ENCODE measurements at regions not wholly inside any gene's neighbourhood (a gene's known extent, or its start where the extent isn't known, plus 50 kb on each side); places are given as distances from the start of the nearest gene placed in this dataset.
"Not testable (repeated sequence)": the region's sequence is repeated elsewhere in the genome, so short reads cannot be mapped to it uniquely, and the experiment has no call there.

DNA sequence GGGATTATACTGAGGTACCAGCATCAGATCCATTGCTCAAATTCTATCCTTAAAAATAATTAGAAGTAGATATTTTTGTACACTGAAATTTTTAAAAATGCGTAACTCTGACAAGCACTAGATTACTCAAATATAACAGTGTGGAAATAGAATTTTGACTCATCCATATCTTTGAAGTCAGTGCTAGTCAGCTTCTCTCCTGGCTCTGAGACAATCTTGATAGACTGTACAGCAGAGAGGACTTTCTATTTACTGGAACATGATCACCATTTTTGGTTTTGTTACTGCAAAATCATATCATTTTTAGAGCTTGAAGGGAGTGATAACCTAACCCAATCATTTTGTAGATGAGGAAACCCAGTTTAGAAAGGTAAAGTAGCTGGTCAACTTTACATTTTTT is 195.0 kb downstream of the MTERF1 start:
- no peak for DNase-seq (ENCODE audit: low spot score)

DNA sequence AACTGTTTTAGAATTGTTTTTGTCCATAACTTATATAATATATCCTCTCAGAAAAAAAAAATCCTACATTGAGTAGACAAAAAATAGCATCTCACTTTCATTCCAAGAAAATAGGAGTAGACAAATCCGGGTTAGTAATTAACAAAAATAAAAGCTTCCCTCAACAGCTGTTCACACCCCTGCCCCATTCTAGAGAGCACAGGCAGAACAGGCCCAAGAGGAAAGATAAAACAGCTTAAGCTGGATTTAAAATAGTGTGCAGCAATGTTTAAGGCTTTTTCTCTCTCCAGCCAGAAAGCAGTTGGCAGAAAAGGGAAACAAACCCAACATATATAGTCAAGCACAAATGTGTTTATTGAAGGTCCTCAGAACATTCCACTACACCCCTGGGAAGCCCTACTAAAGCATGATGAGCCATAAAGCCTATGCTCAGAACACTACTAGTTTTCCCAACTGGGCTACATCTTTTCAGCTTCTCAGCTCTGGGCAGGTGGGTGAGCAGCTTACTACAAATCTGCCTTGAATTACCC is 189.9 kb downstream of the MTERF1 start:
- no peak for DNase-seq (ENCODE audit: low spot score)

DNA sequence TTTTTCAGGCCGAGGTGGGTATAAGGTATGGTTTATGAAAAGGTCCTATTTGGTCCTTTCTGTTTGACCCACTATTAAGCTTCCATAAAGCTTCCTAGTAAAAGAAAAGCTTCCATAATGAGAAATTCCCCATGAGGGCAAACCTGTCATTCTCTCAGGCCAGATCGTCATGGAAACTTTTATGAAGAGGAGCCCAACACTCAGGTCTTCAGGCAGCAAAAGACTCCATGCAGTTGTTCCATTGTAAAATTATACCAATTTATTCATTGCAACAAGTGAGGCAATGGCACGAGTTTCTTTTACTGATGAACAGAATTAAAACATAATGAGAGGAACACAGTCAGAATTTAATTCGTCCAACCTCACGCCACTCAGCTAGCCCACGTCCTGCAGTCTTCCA is 188.6 kb downstream of the MTERF1 start:
- no peak for DNase-seq (ENCODE audit: low spot score)

DNA sequence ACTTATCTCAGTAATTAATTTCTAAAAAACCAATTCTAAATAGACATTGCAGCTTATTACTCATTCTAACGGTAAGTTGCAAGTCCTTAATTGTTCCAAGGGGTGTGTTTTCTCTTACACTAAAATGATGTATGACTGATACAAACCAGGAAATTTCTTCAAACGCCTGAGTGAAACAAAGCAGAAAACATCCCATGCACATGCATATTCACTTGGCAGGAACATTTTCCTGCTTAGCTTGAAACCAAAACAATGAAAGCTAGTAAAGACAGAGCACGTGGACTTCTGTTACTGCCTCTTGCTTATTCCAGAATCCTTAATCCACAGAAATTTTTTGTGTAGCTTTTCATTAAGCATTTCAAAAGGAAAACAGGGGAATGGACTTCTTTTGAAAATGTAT is 187.7 kb downstream of the MTERF1 start:
- no peak for DNase-seq (ENCODE audit: low spot score)

DNA sequence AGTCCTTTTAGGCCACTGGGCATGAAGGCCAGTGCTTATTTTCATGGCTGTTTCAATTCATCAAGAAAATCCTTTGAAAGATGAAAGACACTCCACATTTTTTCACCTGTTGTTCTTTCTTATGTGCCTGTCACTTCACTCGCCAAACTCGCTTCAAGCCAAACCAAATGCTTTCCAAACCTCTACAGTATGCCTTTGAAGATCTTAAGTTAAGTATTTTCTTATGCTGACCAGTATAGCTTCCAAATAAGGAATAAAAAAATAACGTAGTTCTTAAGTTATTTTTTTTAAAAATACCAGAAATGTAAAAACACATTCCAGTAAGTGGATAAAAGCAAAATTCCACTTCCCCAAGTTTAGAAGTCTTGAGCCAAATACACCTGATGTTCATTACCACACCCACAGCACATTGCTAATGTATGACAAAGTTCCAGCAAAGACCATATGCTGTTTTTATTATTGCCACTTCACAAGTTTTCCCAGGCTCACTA is 186.1 kb downstream of the MTERF1 start:
- peak; percentile 23 for DNase-seq (ENCODE audit: low spot score)

DNA sequence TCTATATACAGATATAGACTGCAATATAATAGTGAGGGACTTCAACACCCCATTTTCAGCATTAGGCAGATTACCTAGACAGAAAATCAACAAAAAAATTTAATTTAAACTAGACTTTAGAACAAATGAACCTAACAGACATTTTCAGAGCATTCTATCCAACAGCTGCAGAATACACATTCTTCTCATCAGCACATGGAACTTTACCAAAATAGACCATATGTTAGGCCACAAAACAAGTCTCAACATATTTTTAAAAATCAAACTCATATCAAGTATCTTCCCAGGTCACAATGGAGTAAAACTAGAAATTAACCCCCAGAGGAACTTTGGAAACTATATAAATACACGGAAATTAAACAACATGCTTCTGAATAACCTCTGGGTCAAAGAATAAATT is 169.6 kb downstream of the MTERF1 start:
- DNase-seq (ENCODE audit: low spot score), result no peak

DNA sequence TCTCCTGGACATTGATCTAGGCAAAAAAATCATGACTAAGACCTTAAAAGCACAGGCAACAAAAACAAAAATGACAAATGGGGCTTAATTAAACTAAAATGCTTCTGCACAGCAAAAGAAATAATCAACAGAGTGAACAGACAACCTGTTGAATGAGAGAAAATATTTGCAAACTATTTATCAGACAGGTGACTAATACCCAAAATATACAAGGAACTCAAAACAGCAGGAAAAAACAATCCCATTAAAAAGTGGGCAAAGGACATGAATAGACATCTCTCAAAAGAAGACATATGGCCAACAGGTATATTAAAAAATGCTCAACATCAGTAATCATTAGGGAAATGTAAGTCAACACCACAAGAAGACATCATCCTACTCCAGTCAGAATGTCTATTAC is 166.8 kb downstream of the MTERF1 start:
- DNase-seq (ENCODE audit: low spot score), result no peak

DNA sequence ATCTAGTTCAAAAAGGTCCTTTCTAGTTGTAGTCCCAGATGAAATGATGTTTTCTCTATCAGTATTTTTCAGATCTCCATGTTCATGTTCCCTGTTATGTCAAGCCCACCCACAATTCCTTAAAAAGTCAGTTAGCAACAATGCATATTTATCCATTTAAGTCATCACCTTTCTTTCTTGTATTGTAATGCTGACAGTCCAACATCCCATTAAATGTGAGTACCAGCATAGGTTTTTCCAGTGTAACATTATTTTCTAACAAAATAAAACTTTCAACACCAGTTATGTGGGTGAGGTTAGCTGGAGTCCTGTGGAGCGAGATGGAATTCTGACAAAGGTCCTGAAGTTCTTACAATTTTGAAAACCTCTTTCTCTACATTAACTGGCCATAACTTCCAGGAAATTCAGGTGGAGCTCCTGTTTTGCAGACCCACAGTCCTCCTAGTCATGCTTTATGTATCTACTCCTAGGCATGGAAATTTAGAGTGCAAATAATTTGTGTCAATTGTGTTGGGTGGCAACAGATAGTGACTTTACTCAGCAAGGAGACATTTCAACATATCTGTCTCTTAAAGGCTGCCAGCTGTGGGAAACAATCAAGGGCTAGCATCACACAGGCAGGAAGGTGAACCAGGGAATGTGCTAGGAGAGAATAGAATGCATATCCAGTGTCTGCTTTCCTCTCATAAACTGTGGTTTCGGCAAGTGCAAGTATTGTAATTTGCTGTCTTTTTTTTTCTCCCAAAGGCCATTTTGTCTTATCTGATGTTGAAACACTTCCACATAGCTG is 162.6 kb downstream of the MTERF1 start:
- DNase-seq (ENCODE audit: low spot score), result no peak

DNA sequence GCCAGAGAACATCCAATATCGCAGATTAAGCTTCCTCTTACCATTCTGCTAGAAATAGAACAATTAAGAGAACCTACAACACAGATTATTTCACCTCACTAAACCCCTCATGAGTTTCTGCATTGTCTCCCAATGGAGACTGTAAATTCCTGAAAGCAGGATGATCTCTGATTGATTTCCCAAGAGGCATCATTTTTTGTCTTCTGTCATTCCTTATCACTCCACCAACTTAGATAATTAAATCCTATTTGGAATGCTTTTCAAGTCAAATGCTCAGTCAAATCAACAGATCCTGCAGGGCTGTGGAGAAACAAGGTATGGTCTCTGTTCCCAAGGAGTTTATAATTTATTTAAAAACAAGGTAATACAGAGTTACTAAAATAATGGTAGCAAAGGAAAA is 161.5 kb downstream of the MTERF1 start:
- DNase-seq (ENCODE audit: low spot score), result no peak

DNA sequence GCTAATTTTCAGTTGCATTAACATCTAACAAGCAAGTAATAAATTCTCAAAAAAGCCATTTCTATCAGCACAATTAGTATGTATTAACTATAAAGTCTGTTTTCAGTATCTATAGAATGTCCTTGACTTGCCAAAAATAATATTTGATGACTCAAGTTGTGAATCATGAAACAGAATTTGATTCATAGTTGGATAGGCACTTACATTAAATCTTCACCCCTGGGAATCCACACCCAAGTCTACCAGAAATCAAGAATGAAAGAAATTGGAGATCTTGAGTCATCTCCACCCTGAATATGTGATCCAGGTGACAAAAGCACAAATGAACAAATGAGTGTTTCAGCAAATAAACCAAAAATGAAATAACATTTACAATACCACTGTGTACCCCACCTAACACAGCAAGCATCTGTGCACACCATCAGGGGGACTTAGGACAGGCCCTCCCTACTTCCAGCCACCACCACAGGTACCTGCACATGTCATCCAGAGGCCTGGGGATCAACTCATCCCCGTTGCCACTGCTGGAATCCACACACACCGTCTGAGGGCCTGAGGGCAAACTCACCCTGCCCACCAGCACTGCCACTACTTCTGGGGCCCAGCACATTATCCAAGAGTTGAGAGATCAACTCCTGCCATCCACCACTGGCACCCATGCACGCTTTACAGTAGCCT is 160.1 kb downstream of the MTERF1 start:
- DNase-seq (ENCODE audit: low spot score), result peak; percentile 1

DNA sequence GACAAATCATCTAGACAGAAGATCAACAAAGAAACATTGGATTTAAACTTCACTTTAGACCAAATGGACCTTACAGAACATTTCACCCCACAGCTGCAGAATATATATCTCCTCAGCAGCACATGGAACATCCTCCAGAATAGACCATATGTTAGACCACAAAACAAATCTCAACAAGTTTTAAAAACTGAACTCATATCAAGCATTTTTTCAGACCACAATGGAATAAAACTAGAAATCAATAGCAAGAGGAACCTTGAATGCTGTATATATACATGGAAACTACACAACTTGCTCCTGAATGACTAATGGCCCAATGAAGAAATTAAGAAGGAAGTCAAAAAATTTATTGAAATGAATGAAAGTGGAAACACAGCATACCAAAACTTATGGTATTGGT is 157.7 kb downstream of the MTERF1 start:
- DNase-seq (ENCODE audit: low spot score), result no peak

DNA sequence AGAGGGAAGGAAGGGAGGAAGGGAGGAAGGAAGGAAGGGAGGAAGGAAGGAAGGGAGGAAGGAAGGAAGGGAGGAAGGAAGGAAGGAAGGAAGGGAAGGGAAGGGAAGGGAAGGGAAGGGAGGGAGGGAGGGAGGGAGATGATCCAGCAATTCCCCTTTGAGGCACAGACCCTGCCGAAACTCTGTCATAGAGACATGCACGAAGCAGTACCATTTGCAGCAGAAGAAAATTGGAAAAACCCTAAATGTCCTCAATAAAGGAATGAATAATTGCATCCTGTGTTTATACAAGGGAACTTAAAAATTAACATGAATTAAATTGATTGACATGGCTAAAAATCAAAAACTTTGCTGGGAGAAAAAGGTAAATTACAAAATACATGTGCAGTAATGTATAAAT is 151.5 kb downstream of the MTERF1 start:
- not testable (repeated sequence) for DNase-seq (ENCODE audit: low spot score)

DNA sequence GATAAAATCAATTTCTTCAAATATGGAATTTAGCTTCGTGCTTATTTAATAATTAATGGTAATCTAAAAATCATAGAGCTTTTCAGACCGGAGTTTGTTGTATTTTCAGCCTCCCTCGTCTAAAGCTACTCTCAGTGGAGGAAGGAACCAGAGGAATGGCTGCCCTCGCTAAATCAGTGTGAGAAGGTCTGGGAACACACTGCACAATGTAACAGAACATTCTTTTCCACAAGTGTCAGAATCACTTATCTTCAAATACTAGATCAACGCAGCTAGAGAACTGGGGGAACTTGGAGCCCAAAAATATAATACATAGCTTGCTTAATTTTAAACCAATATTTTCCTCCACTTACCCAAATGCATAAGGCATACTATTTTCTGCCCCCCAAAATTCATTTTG is 148.5 kb downstream of the MTERF1 start:
- no peak for DNase-seq (ENCODE audit: low spot score)

DNA sequence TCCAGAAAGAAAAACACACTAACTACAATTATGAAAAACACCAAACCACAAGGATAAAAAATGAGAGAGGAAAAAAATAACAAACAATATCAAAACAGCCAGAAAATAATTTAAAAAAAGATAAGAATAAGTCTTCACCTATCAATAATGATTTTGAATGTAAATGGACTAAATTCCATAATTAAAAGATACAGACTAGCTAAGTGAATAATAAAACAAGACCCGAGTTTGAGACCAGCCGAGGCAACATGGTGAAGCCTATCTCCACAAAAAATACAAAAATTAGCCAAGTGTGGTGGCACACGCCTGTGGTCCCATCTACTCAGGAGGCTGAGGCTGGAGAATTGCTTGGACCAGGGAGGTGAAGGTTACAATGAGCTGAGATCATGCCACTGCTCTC is 131.1 kb downstream of the MTERF1 start:
- DNase-seq (ENCODE audit: low spot score), result no peak

DNA sequence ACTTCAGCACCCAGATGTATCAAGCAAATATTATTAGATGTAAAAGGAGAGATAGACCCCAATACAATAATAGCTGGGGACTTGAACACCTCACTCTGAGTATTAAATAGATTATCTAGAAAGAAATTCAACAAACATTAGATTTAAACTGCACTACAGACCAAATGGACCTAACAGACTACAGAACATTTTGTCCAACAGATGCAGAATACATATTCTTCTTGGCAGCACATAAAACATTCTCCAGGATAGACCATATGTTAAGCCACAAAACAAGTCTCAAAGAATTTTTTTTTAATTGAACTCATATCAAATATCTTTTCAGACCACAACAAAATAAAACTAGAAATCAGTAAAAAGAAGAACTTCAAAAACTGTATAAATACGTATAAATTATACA is 130.4 kb downstream of the MTERF1 start:
- no peak for DNase-seq (ENCODE audit: low spot score)

DNA sequence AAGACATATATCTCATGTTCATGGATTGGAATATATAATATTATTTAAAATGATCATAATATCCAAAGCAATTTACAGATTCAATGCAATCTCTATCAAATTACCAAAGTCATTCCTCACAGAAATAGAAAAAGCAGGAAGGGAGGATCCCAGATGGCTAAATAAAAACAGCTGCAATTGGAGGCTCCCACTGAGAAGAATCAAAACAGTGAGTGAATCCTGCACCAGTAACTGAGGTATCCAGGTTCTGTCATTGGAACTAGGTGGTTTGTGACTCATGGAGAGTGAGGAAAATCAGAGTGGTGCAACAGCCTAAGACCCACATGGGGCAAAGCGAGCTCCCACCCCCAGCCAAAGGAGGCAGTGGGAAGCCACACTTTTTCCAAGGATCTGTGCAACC is 128.4 kb downstream of the MTERF1 start:
- no peak for DNase-seq (ENCODE audit: low spot score)

DNA sequence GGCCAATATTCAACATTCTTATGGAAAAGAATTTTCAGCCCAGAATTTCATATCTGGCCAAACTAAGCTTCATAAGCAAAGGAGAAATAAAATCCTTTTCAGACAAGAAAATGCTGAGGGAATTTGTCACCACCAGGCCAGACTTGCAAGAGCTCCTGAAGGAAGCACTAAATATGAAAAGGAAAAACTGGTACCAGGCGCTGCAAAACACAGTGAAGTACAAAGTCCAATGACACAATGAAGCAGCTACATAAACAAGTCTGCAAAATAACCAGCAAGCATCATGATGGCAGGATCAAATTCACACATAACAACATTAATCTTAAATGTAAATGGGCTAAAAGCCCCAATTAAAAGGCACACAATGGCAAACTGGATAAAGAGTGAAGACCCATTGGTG is 126.2 kb downstream of the MTERF1 start:
- not testable (repeated sequence) for DNase-seq (ENCODE audit: low spot score)

DNA sequence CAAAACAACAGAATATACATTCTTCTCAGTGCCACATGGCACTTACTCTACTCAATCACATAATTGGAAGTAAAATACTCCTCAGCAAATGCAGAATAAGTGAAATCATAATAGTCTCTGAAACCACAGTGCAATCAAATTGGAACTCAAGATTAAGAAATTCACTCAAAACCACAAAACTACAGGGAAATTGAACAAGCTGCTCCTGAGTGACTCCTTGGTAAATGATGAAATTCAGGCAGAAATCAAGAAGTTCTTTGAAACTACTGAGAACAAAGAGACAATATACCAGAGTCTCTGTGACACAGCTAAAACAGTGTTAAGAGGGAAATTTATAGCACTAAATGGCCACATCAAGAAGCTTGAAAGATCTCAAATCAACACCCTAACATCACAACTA is 125.4 kb downstream of the MTERF1 start:
- not testable (repeated sequence) for DNase-seq (ENCODE audit: low spot score)

DNA sequence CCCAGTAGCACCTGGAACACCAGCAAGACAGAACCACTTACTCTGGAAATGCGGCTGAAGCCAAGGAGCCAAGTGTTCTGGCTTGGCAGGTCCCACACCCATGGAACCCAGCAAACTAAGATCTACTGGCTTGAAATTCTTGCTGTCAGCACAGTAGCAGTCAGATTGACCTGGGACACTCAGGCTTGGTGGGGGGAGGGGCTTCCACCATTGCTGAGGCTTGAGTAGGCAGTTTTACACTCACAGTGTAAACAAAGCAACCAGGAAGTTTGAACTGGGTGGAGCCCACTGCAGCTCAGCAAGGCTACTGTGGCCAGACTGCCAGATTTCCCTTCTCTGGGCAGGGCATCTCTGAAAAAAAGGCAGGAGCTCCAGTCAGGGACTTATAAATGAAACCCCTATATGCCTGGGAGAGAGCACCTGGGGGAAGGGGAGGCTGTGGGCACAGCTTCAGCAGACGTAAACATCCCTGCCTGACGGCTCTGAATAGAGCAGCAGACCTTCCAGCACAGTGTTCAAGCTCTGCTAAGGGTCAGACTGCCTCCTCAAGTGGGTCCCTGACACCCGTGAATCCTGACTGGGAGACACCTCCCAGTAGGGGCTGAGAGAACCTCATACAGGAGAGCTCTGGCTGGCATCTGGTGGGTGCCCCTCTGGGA is 121.2 kb downstream of the MTERF1 start:
- no peak for DNase-seq (ENCODE audit: low spot score)

DNA sequence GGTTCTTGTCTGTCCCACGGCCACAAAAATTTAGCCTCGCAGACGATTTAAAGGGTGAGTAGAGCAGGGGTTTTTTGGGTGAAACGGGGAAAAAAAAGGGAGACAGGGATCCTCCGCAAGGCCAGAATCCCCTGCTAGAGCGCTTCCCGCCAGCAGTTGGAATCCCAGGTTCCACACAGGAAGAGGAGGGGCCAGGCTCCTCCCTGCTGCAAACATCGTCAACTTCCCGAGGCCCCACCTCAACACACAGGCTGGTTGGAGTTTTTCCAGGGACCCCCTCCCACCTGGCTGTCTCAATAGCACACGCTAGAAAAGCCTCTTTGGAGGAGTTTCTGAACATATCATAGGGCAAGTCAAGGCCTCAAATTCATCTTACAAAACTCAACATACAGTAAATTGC is 112.7 kb downstream of the MTERF1 start:
- DNase-seq (ENCODE audit: low spot score), result no peak

DNA sequence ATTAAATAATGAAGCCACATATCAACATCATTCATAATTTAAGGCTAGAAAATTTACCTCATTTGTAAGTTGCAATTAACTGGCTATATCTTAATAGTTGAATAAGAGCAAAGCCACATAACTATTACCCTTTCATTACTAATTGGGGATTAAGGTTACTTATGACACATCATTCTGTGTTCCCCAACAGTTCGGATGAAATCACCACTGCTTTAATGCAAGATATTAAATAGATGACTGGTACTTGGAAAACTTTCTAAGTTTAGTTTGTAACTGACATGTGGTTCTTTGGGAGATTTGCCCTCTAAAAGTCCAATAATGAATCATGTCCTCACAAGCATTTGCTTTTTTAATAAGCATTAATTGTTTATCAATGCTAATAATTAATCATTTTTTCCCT is 109.1 kb downstream of the MTERF1 start:
- no peak for DNase-seq (ENCODE audit: low spot score)

DNA sequence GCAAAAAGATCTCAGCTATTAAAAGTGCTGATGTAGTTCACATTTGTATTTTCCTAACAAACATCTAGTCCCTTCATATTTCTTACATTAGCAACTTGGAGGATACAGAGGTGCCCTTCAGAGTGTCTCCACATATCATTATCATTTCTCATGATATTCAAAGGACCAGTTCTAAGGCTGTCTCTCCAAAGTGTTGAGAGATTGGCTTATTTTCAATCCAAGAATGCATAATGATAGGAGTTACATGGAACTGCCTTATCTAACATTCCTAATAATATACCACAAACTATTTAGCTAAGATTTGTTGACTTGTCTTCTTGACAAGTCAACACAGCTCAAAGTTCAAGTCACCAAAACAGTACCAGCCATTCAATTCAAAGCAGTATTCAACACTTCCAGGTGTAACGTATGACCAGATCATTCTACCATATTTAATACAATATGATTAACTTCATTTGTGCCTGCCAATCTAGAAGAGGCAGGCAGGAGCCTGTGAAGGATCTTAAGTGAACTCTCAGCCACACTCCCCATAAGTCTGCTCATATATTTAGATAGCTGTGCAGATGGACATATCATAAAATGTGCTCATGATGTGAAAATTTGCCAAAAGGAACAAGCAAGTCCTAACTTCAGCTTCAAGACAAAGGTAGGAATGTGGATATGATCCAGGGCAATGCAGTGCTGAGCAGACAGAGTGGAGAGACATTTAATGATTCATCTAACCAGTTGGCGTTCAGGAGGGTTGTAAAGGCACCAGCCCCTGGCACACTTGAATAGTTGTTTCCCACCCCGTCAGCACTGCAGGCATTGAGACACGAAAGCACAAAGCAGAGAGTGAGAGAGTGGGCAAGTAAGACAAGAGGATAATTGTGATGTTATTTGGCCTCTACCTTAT is 108.3 kb downstream of the MTERF1 start:
- DNase-seq (ENCODE audit: low spot score), result no peak

All from putamen (tissue), 1 donor.